Stimulated activated CD8-positive, alpha-beta memory T cell treated with anti-CD3 and anti-CD28 coated beads, Interleukin-15, amount 100 ng/mL, for 48 hours (primary cell): ENCODE measurements at regions not wholly inside any gene's neighbourhood (a gene's known extent, or its start where the extent isn't known, plus 50 kb on each side); places are given as distances from the start of the nearest gene placed in this dataset.

Source experiments
- DNase-seq, 2 donors: peaks; one replicate each; pipeline ENCODE4 v3.0.0-alpha.2; 2020; ENCODE audit warnings: low read depth in 2 of 2

- no peak for DNase-seq
Measured at GRCh38 chr11:70535191-70535971, 137.1 kb downstream of the CTTN start.

DNA sequence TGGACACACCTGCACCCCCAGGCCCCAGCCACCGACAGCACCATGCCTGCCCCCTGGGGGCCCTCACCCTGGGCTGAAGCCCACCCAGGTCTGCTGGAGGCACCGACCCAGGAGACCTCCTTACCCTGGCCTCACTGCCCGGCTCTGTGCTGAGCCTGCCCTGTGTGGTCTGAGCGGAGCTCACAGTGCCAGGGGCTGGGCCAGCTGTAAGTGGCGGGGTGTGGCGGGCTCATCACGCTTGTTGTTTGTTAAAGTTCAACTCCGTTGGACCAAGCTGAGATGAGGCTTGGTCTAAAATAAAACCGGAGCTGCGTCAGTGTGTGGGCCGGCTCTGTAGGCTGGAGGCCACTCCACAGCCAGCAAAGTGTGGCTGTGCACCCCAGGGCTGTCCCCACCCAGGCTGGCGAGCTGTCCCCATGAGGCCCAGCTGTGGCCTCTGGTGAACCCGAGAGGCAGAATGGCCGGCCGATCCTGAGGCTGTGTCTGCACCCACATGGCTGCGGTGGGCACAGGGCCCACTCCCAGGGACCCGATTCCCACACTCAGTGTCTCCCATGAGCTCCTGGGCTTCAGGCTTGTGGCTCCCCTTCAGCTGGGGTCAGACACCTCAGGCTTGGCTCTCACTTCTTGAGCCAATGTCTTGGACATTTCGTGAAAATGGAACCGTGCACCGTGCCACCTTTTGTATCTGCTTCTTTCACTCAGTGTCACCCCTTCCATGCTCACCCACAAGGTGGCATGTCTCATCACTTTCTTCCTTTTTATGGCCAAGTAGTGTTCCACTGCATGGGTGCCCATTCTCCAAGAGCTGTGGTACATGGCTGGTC lies 137.9 kb downstream of the CTTN start:
- no peak for DNase-seq

DNA sequence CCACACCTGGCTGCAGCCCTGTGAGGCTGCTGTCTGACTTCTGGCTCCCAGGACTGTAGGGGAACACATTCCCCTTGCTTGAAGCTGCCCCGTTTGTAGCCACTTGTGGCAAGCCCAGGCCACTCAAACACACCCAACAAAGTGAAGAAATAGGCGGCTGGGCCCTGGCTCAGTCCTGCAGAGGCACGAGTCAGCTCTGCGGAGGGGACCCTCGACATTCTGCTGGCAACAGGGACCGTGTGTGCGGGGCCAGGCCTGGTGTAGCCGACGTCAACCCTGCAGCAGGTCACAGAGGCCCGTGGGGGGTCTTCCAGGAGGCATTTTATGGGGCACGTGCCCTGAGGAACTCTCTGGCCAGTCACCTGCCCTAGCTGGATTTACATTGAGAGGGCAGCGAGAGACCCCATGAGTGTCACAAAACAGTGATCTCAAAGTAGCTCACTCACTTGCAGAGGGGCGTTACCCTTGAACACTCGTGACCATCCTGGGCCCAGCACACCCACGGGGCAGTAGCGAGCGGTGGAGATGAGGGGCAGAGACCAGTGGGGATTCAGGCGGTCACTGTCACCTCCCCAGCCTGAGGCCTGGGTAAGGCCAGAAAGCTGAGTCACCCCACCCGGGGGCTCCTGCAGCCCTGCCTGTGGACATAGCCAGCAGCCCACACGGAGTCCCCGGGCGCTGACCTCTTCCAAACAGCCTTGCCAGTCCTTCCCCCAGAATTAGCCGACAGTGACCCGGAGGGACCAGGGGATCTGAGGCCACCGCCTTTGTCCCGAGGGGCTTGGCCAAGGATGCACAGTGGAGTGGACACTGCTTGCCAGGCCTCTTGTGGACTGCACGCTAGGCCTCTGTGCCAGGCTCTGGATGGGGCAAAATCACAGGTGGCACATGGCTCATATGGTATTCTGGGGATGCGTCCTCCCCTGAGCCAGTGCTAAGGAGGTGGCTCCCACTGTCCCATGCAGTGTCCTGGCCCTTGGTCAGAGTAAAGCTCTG lies 139.5 kb downstream of the CTTN start:
- no peak for DNase-seq

- DNase-seq, result no peak
Measured at GRCh38 chr11:70538641-70539359, 140.5 kb downstream of the CTTN start.

DNA sequence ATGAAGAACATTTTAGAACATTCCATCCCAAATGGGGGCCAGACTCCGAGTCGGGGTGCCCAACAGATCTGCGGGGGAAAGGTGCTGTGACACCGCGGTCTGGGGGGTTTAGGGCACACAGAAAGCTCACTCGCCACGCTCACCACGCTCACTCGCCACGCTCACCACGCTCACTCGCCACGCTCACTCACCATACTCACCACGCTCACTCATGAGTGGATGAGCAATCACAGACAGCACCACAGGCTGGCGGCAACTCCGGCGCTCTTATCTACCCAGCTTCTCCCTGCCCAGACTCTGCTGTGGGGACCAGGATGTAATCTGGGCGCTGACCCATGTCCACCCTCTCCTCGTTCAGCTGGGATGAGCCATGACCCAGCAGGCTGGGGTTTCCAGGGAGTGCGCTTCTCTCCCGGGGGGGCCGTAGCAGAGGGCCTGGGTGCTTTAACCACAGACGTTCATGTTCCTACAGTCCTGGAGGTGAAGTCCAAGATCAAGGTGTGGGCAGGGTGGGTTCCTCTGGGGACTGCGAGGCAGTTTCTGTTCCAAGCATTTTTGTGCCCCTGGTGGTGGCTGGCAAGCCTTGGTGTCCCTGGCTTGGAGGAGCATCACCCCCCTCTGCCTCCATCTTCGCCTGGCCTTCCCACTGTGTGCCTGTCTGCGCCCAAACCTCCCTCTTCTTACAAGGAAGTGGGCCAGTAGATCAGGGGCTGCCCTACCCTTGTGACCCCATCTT lies 141.2 kb downstream of the CTTN start:
- DNase-seq, result no peak

DNA sequence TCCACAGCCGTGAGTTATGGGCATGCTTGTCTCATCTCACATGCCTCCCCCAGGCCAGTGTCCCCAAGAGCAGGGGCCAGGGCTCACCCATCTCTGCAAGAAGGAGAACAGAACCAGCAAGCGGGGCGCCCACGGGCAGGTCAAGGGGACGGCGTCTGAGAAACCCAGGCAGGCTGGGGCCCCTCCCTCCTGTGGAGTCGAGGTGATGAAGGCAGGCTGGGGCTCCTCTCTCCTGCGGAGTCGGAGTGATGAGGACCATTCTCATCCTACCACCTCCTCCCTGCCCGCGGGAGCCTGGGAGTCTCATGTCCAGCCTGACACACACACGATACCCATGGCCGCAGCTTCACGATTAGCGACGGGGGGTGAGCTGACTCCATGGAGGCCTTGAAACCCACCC lies 141.9 kb downstream of the CTTN start:
- no peak for DNase-seq

- no peak for DNase-seq
Measured at GRCh38 chr11:70541176-70541575, 142.8 kb downstream of the CTTN start.

- DNase-seq, result no peak
Measured at GRCh38 chr11:70541699-70542098, 143.4 kb downstream of the CTTN start.

GRCh38 chr11:70542406-70542805 lies 144.1 kb downstream of the CTTN start:
- DNase-seq, result no peak

DNA sequence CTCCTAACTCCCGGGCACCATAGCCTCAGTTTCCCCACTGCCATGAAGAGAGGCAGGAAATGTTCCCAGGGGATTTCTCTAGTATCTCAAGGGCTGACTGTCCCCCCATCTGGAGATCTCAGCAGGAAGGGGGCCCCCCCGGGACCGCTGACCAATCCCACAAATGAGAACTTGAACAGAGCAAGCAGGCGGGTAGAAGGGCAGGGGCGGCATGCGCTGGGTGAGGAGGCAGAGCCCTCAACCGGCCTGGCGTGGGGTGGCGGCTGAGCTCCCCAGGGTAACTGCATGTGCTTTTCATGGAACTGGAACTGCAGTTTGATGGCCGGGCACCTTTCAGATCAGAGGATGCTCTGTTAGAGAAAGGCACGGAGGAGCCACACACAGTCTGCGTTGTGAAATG lies 144.5 kb downstream of the CTTN start:
- DNase-seq, result no peak

- no peak for DNase-seq
Measured at GRCh38 chr11:70543611-70544010, 145.3 kb downstream of the CTTN start.

GRCh38 chr11:70544067-70544773 lies 145.9 kb downstream of the CTTN start:
- no peak for DNase-seq

DNA sequence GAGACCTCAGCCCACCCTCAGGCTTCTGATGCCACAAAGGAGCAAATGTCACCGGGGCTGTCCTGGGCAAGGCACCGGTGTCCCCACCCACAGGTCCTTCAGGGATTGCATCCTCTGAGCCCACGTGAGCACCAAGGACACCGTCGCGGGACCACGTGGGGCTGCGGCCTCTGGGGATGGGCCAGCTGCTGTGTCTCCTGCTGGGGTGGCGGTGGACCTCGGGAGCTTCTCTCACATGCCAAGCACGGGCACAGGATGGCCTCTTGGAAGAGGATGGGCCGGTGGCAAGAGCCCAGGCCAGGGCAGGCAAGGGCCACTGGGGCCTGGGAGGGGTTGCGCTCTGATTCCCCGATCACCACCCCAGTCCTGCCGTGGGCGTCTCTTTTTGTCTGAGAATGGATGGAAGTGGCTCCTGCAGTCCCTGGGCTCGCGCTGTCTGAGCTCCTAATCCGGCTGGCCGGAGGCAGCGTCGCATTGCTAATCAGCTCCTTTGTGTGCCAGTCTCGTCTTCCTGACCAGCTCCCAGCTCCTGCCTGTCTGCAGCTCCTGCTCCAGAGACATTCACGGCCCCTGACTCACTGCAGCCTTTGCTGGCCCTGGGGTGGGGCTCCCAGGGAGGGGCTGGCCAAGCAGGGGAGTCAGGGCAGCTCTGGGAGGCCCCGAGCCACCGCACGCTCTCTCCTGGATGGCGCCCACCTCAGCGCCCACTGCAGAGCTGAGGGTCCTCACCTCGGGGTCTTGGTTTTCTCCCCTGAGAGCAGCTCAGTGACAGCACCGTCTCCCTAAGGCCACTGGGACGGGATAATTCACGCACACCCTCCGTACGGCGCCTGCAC lies 146.7 kb downstream of the CTTN start:
- no peak for DNase-seq

DNA sequence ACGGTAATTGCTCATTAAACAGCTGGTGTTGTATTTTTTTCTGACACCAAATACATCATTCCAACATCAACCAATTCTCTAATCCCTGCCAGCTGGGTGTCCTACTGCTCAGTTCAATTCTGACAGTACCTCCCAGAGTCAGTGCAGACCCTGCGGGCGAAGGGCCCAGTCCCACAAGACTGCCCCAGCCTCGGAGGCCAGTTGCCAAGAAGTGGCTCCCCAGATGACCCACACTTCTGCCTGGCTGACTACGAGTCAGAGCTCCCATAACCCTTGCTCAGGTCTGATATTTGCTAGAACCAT lies 147.2 kb downstream of the CTTN start:
- DNase-seq, result no peak

GRCh38 chr11:70546191-70546940 lies 148.0 kb downstream of the CTTN start:
- DNase-seq, result no peak

DNA sequence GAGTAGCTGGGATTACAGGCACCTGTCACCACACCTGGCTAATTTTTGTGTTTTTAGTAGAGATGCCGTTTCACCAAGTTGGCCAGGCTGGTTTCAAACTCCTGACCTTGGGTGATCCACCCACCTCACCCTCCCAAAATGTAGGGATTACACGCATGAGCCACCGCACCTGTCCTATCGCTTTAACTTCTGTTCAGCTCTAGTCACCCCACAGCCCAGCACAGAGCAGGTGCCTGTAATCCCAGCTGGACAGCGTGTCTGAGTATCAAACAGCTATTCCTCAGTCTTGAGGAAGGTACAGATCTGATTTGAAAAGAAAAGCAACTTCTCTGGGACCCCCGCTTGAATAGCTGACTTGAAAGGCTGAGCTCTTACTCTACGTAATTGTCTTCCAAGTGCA lies 149.1 kb downstream of the CTTN start:
- no peak for DNase-seq

- DNase-seq, result no peak
Measured at GRCh38 chr11:70547821-70548670, 149.7 kb downstream of the CTTN start.

- no peak for DNase-seq
Measured at GRCh38 chr11:70548976-70549375, 150.6 kb downstream of the CTTN start.
